ENCODE measurements at regions not wholly inside any gene's neighbourhood (a gene's known extent, or its start where the extent isn't known, plus 50 kb on each side); places are given as distances from the start of the nearest gene placed in this dataset.

GRCh38 chr16:6667393-6667792 is 665.3 kb upstream of the RBFOX1 start:
- no peak for DNase-seq (ENCODE audit: low spot score)

GRCh38 chr16:6665126-6665525 is 667.5 kb upstream of the RBFOX1 start:
- no peak for DNase-seq (ENCODE audit: low spot score)

GRCh38 chr16:6663668-6664067 is 669.0 kb upstream of the RBFOX1 start:
- DNase-seq (ENCODE audit: low spot score), result no peak

- DNase-seq (ENCODE audit: low spot score), result no peak
Observed at GRCh38 chr16:6656760-6657159, 675.9 kb upstream of the RBFOX1 start.

GRCh38 chr16:6646891-6647290 is 685.8 kb upstream of the RBFOX1 start:
- DNase-seq (ENCODE audit: low spot score), result no peak

- no peak for DNase-seq (ENCODE audit: low spot score)
Observed at GRCh38 chr16:6645768-6646568, 686.7 kb upstream of the RBFOX1 start.

GRCh38 chr16:6644916-6645315 is 687.7 kb upstream of the RBFOX1 start:
- DNase-seq (ENCODE audit: low spot score), result no peak

- peak; percentile 57 for DNase-seq (ENCODE audit: low spot score)
Observed at GRCh38 chr16:6643080-6643686, 689.5 kb upstream of the RBFOX1 start.

GRCh38 chr16:6642271-6642670 is 690.4 kb upstream of the RBFOX1 start:
- no peak for DNase-seq (ENCODE audit: low spot score)

- DNase-seq (ENCODE audit: low spot score), result no peak
Observed at GRCh38 chr16:6641091-6641490, 691.6 kb upstream of the RBFOX1 start.

GRCh38 chr16:6636457-6636856 is 696.2 kb upstream of the RBFOX1 start:
- no peak for DNase-seq (ENCODE audit: low spot score)

- DNase-seq (ENCODE audit: low spot score), result no peak
Observed at GRCh38 chr16:6634151-6634550, 698.5 kb upstream of the RBFOX1 start.

- no peak for DNase-seq (ENCODE audit: low spot score)
Observed at GRCh38 chr16:6633456-6633855, 699.2 kb upstream of the RBFOX1 start.

- DNase-seq (ENCODE audit: low spot score), result no peak
Observed at GRCh38 chr16:6629110-6629509, 703.5 kb upstream of the RBFOX1 start.

GRCh38 chr16:6625606-6626005 is 707.0 kb upstream of the RBFOX1 start:
- no peak for DNase-seq (ENCODE audit: low spot score)

- no peak for DNase-seq (ENCODE audit: low spot score)
Observed at GRCh38 chr16:6618874-6619273, 713.8 kb upstream of the RBFOX1 start.

- DNase-seq (ENCODE audit: low spot score), result no peak
Observed at GRCh38 chr16:6616746-6617145, 715.9 kb upstream of the RBFOX1 start.

- no peak for DNase-seq (ENCODE audit: low spot score)
Observed at GRCh38 chr16:6615636-6616035, 717.0 kb upstream of the RBFOX1 start.

- no peak for DNase-seq (ENCODE audit: low spot score)
Observed at GRCh38 chr16:6611535-6611934, 721.1 kb upstream of the RBFOX1 start.

- DNase-seq (ENCODE audit: low spot score), result no peak
Observed at GRCh38 chr16:6605490-6605889, 727.2 kb upstream of the RBFOX1 start.

- no peak for DNase-seq (ENCODE audit: low spot score)
Observed at GRCh38 chr16:6603780-6604325, 728.8 kb upstream of the RBFOX1 start.

GRCh38 chr16:6602405-6602804 is 730.2 kb upstream of the RBFOX1 start:
- no peak for DNase-seq (ENCODE audit: low spot score)

- no peak for DNase-seq (ENCODE audit: low spot score)
Observed at GRCh38 chr16:6600167-6600566, 732.5 kb upstream of the RBFOX1 start.

- DNase-seq (ENCODE audit: low spot score), result no peak
Observed at GRCh38 chr16:6593799-6594198, 738.8 kb upstream of the RBFOX1 start.

Measured in ecto neural progenitor cell (in vitro differentiated cells).